Memory B cell (primary cell): ENCODE measurements at regions not wholly inside any gene's neighbourhood (a gene's known extent, or its start where the extent isn't known, plus 50 kb on each side); places are given as distances from the start of the nearest gene placed in this dataset.
"Not testable (repeated sequence)": the region's sequence is repeated elsewhere in the genome, so short reads cannot be mapped to it uniquely, and the experiment has no call there.

Experiments
- ATAC-seq: fragments of 150-1000 bp; cut with Tn5 transposase; 2 replicates; pipeline ENCODE4 v1.10.0; 2021; ENCODE audit warnings: low read depth, mild to moderate bottlenecking, moderate library complexity
- DNase-seq, 2 donors: peaks; one replicate each; pipeline ENCODE4 v3.0.0; 2022; ENCODE audit warnings: low spot score in 2 of 2
- H3K27ac Mint-ChIP-seq: one replicate; pipeline ENCODE4 v1.8.0; 2022; ENCODE audit warnings: mild to moderate bottlenecking, moderate library complexity, mixed read lengths
- H3K27me3 Mint-ChIP-seq: one replicate; pipeline ENCODE4 v1.8.0; 2022; ENCODE audit warnings: mixed read lengths
- H3K36me3 Mint-ChIP-seq: one replicate; pipeline ENCODE4 v1.8.0; 2022; ENCODE audit warnings: mild to moderate bottlenecking, mixed read lengths
- H3K4me1 Mint-ChIP-seq: one replicate; pipeline ENCODE4 v1.8.0; 2022; ENCODE audit warnings: mixed read lengths
- H3K4me3 Mint-ChIP-seq: one replicate; pipeline ENCODE4 v1.8.0; 2022; ENCODE audit warnings: mild to moderate bottlenecking, moderate library complexity, mixed read lengths
- H3K9me3 Mint-ChIP-seq: one replicate; pipeline ENCODE4 v1.8.0; 2022; ENCODE audit warnings: mixed read lengths

GRCh38 chr1:118828038-118828437 is 160.1 kb downstream of the TBX15 start:
- no peak for DNase-seq
- ATAC-seq = no peak
- no peak overlapping the region for H3K4me3 Mint-ChIP-seq
- H3K36me3 Mint-ChIP-seq = peaks cover 2% of the 10 kb centered on the region
- no peaks in the 10 kb centered on the region for H3K4me1 Mint-ChIP-seq
- peaks cover 11% of the 10 kb centered on the region for H3K27me3 Mint-ChIP-seq
- H3K27ac Mint-ChIP-seq = no peak overlapping the region
- peaks cover 4% of the 10 kb centered on the region for H3K9me3 Mint-ChIP-seq

GRCh38 chr1:118827636-118828035 is 160.5 kb downstream of the TBX15 start:
- ATAC-seq (no peak), DNase-seq (no peak)
- H3K36me3 Mint-ChIP-seq = peaks cover 2% of the 10 kb centered on the region
- H3K27me3 Mint-ChIP-seq = peaks cover 11% of the 10 kb centered on the region
- H3K27ac Mint-ChIP-seq = no peak overlapping the region
- peaks cover 4% of the 10 kb centered on the region for H3K9me3 Mint-ChIP-seq
- H3K4me1 Mint-ChIP-seq = no peaks in the 10 kb centered on the region
- H3K4me3 Mint-ChIP-seq = no peak overlapping the region

GRCh38 chr1:118827207-118827606 is 160.9 kb downstream of the TBX15 start:
- ATAC-seq (no peak), DNase-seq (no peak)

GRCh38 chr1:118826669-118827068 is 161.5 kb downstream of the TBX15 start:
- Mint-ChIP-seq H3K36me3 (peaks cover 2% of the 10 kb centered on the region), H3K9me3 (peaks cover 4% of the 10 kb centered on the region), H3K4me3 (no peak overlapping the region), H3K4me1 (no peaks in the 10 kb centered on the region), H3K27ac (no peak overlapping the region), H3K27me3 (peaks cover 11% of the 10 kb centered on the region)
- DNase-seq (no peak), ATAC-seq (no peak)

More at GRCh38 chr1:118827207-118827606, 160.9 kb downstream of the TBX15 start:
- Mint-ChIP-seq H3K4me3 (no peak overlapping the region), H3K4me1 (no peaks in the 10 kb centered on the region), H3K9me3 (peaks cover 4% of the 10 kb centered on the region), H3K27me3 (peaks cover 11% of the 10 kb centered on the region), H3K36me3 (peaks cover 2% of the 10 kb centered on the region), H3K27ac (no peak overlapping the region)

DNA sequence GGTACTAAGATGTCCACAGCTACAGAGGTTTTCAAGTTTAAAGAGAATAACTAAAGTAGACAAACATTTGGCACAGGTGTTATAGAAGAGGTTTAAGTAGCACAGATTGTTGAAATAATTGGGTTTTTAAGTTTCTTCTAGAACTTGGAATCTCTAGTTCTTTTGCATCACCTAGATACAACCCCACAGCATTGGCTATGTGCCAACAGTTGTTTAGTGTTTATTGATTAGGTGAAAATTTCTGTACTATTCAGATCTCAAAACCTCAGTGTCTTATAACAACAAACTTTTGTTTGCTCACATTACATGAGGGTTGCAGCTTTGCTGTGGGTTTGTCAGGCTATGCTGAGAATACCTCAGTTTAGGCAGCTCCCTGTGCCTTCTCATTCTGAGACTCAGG is 162.5 kb downstream of the TBX15 start:
- no peak for DNase-seq
- no peak overlapping the region for H3K27ac Mint-ChIP-seq
- peaks cover 2% of the 10 kb centered on the region for H3K36me3 Mint-ChIP-seq
- H3K4me1 Mint-ChIP-seq = no peaks in the 10 kb centered on the region
- peaks cover 3% of the 10 kb centered on the region for H3K9me3 Mint-ChIP-seq
- peaks cover 10% of the 10 kb centered on the region for H3K27me3 Mint-ChIP-seq
- ATAC-seq = no peak
- H3K4me3 Mint-ChIP-seq = no peak overlapping the region

DNA sequence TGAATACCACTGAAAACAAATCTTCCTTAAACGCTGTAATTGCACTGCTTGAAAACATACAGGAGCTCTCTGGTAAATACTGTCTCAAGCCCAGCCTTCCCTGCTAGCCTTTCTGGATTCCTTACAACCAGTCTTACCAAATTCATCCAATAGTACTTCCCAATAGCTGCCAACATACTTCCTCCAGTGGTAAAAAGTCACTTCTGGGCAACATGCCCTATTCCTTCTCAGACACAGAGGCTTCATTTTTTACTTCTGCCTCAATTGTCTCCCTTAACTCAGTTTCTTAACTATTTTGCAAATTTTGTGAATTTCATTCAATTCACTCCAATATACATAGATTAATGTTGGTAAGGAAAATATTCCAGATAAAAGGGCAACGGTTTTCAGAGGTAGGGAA is 166.3 kb downstream of the TBX15 start:
- Mint-ChIP-seq H3K4me1 (no peaks in the 10 kb centered on the region), H3K36me3 (no peaks in the 10 kb centered on the region), H3K4me3 (no peak overlapping the region), H3K9me3 (no peaks in the 10 kb centered on the region), H3K27me3 (no peaks in the 10 kb centered on the region), H3K27ac (no peak overlapping the region)
- ATAC-seq (no peak), DNase-seq (no peak)

DNA sequence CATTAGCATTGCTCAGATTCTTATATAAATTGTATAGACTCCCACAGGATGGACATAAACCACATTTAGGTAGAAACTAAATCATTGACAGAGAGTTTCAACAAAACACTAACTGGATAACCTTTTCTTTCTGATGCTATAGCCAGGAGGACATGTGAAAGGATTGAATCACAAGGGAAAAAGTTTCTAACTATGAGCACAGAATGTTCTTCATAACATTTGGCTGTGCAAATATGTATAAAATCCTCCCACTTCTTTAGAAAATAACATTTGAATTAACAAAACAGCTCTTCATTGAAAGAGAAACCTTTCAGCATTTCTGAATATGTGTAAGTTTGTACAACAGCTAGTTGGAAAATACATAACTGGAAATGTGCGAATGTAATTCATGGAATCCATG is 167.3 kb downstream of the TBX15 start:
- Mint-ChIP-seq H3K9me3 (no peaks in the 10 kb centered on the region), H3K4me1 (no peaks in the 10 kb centered on the region)

DNA sequence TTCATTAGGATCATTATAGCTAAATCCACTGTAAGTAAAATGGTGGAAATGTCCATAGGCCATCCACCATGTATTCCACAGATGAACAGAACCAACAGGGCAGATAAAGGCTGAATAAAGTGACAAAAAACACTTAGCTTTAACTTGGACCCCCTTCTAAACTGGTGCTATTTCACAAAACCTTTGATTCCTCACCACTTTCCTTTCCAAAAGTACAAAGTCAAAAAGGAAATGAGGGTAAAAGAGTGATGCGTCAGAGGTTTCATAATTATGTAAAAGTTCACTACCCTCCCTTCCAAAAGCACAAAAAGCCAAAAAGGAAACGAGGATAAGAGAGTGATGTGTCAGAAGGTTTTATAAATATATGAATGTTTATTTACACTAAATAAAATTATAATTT is 172.2 kb downstream of the TBX15 start:
- Mint-ChIP-seq H3K27ac (no peak overlapping the region), H3K36me3 (no peaks in the 10 kb centered on the region), H3K4me1 (no peaks in the 10 kb centered on the region), H3K9me3 (no peaks in the 10 kb centered on the region), H3K27me3 (no peaks in the 10 kb centered on the region), H3K4me3 (no peak overlapping the region)
- ATAC-seq = no peak
- no peak for DNase-seq

More for the DNA sequence above, 167.3 kb downstream of the TBX15 start:
- Mint-ChIP-seq H3K27me3 (no peaks in the 10 kb centered on the region), H3K4me3 (no peak overlapping the region), H3K27ac (no peak overlapping the region), H3K36me3 (no peaks in the 10 kb centered on the region)
- DNase-seq (no peak), ATAC-seq (no peak)

DNA sequence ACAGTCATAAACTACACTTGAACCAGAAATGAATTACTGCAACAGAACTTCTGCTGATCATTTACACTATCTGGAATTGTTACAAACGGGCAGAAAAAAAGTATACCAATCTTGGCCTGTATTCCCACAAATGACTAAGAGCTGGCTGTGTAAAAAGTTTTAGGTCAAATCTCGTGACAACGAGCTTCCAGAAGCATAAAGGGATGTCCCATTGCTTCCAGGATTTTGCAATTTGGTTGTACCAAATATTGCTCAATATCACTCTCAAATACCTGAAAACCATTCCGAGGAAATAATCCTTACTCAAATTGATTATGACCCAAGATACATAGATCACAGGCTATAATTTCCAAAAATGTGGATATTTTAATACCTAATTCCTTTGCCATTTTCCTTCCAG is 175.6 kb downstream of the TBX15 start:
- no peaks in the 10 kb centered on the region for H3K36me3 Mint-ChIP-seq
- H3K9me3 Mint-ChIP-seq = no peaks in the 10 kb centered on the region
- no peak overlapping the region for H3K4me3 Mint-ChIP-seq
- ATAC-seq = no peak
- no peak overlapping the region for H3K27ac Mint-ChIP-seq
- DNase-seq = no peak
- no peaks in the 10 kb centered on the region for H3K4me1 Mint-ChIP-seq
- H3K27me3 Mint-ChIP-seq = no peaks in the 10 kb centered on the region

DNA sequence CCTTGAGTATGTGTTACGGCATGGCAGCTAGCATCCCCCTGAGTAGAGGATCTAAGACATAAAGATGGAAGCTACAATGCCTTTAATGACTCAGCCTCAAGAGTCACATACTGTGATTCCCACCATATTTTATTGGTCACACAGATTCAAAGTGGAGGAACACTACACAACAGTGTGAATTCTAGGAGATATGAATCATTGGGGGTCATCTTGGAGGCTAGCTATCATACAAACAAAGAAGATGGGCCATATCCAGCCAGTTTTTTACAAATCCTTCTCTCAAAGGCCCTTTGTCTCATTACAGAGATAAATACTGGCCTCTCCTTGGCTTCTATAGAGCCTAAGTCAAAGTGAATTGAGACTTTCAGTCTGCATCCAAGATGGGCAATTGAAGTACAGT is 177.0 kb downstream of the TBX15 start:
- Mint-ChIP-seq H3K4me3 (no peak overlapping the region), H3K9me3 (no peaks in the 10 kb centered on the region), H3K27ac (no peak overlapping the region), H3K4me1 (no peaks in the 10 kb centered on the region), H3K27me3 (no peaks in the 10 kb centered on the region), H3K36me3 (no peaks in the 10 kb centered on the region)
- DNase-seq (no peak), ATAC-seq (no peak)

DNA sequence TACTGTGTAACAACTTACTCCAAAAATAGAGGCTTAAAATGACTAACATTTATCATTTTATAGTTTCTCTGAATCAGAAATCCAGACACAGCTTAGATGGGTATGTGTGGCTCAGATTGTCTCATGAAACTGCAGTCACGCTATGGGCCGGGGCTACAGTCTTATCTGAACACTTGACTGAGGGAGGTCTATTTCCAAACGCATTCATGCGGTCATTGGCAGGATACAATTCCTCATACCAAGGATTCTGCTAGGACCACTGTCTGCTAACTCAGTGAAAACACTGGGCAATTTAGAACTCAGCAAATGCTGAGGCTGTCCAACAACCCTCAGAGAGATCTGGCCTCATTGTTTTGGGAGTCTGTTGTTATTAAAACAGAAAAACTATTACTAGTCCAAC is 178.6 kb downstream of the TBX15 start:
- ATAC-seq (no peak), DNase-seq (no peak)
- H3K4me3 Mint-ChIP-seq = no peak overlapping the region
- no peaks in the 10 kb centered on the region for H3K27me3 Mint-ChIP-seq
- H3K9me3 Mint-ChIP-seq = no peaks in the 10 kb centered on the region
- H3K27ac Mint-ChIP-seq = no peak overlapping the region
- no peaks in the 10 kb centered on the region for H3K4me1 Mint-ChIP-seq
- no peaks in the 10 kb centered on the region for H3K36me3 Mint-ChIP-seq

DNA sequence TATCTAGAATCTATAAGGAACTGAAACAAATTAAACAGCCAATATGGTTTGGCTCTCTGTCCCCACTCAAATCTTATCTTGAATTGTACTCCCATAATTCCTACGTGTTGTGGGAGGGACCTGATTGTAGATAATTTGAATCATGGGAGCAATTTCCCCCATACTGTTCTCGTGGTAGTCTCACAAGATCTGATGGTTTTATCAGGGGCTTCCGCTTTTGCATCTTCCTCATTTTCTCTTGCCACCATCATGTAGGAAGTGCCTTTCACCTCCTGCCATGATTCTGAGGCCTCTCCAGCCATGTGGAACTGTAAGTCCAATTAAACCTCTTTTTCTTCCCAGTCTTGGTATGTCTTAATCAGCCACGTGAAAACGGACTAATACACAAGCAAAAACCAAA is 185.0 kb downstream of the TBX15 start:
- not testable (repeated sequence) for ATAC-seq, DNase-seq, H3K4me1 Mint-ChIP-seq, H3K27me3 Mint-ChIP-seq, H3K4me3 Mint-ChIP-seq, H3K9me3 Mint-ChIP-seq, H3K27ac Mint-ChIP-seq, H3K36me3 Mint-ChIP-seq

GRCh38 chr1:118791094-118791691 is 196.9 kb downstream of the TBX15 start:
- DNase-seq (no peak), ATAC-seq (no peak)
- Mint-ChIP-seq H3K4me3 (no peak overlapping the region), H3K4me1 (no peaks in the 10 kb centered on the region), H3K36me3 (no peaks in the 10 kb centered on the region), H3K9me3 (peaks cover 10% of the 10 kb centered on the region), H3K27ac (no peak overlapping the region), H3K27me3 (no peaks in the 10 kb centered on the region)

DNA sequence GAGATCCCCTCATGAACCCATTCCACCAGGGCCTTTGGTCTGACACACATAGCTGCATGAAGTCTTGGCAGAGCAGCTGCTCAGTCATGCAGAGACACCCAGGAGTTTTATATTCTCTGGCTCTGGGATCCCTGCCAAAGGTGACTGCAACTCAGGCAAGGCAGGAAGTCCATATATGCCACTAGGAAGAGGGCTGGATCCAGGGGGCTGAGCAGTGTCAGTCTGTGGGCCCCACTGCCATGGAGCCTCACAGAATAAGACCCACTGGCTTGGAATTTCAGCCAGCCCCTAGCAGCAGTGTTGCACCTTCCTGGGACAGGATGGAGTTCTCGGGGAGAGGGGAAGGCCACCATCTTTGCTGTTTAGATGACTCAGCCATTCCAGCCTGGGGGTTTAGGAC is 199.7 kb downstream of the TBX15 start:
- H3K36me3 Mint-ChIP-seq = no peaks in the 10 kb centered on the region
- H3K9me3 Mint-ChIP-seq = peaks cover 10% of the 10 kb centered on the region
- no peaks in the 10 kb centered on the region for H3K27me3 Mint-ChIP-seq
- no peak for DNase-seq
- no peak for ATAC-seq
- H3K4me3 Mint-ChIP-seq = no peak overlapping the region
- H3K27ac Mint-ChIP-seq = no peak overlapping the region
- H3K4me1 Mint-ChIP-seq = no peaks in the 10 kb centered on the region

DNA sequence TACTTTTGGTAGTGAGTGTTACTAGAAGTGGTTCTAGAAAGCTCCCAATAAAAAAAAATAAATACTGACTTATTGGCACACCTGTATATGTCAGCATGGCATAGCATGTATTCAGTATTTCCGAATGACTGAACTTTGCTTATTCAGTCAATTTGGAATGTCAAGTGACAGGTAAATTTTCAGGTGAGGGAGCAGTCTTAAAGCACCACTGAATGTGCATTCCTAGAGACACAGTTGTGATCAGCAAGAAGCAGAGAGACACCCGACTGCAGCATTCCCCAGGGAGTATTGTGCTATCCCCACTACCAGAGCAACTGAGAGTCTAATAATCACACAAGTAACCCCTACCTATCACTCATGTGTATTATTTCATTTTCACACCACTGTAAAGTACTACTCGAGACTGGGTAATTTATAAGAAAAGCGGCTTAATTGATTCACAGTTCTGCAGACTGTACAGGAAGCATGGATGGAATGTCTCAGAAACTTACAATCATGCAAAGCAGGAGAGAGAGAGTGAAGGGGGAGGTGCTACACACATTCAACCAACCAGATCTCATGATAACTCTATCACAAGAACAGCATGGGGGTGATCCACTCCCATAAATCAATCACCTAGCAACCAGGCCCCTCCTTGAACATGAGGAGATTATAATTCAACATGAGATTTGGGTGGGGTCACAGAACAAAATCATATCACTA is 201.5 kb downstream of the TBX15 start:
- H3K4me1 Mint-ChIP-seq = no peaks in the 10 kb centered on the region

More for the DNA sequence above, 201.5 kb downstream of the TBX15 start:
- ATAC-seq (no peak), DNase-seq (no peak)
- Mint-ChIP-seq H3K27me3 (no peaks in the 10 kb centered on the region), H3K4me3 (no peak overlapping the region), H3K9me3 (peaks cover 7% of the 10 kb centered on the region), H3K36me3 (no peaks in the 10 kb centered on the region), H3K27ac (no peak overlapping the region)
